Ovary (tissue), 3 donors: ENCODE measurements at regions not wholly inside any gene's neighbourhood (a gene's known extent, or its start where the extent isn't known, plus 50 kb on each side); places are given as distances from the start of the nearest gene placed in this dataset.

Experiments
- CTCF ChIP-seq, 3 donors: fragments of 450-650 bp in 2 of 3; fragments of 200-600 bp in 1 of 3; IDR thresholded peaks; one replicate each; pipeline versions ENCODE4 v1.5.1 to v1.8.0; 2016 to 2022; ENCODE audit warnings: antibody characterized with exemption in 3 of 3, mild to moderate bottlenecking in 1 of 3
- EP300 ChIP-seq: sonication (generic); formaldehyde crosslinking; IDR thresholded peaks from one replicate; pipeline ENCODE4 v1.6.1; 2017; ENCODE audit warnings: antibody characterized with exemption
- donor health status: DM: no; HTN: no; CAD: no.

GRCh38 chr6:119952696-119953095 is 603.1 kb upstream of the MAN1A1 start:
- TF ChIP-seq EP300 (no peak), CTCF (IDR thresholded peaks at IDR 0.05) (no peak)
